HG03064 (cell line): ENCODE measurements at regions not wholly inside any gene's neighbourhood (a gene's known extent, or its start where the extent isn't known, plus 50 kb on each side); places are given as distances from the start of the nearest gene placed in this dataset.

Source experiments
- ATAC-seq: cut with Tn5 transposase; IDR thresholded peaks from one replicate; pipeline ENCODE4 v1.9.1; 2021; ENCODE audit warnings: low read depth; ENCODE audit not compliant: unreplicated experiment

GRCh38 chr5:166024970-166025369, 2266.5 kb upstream of the WWC1 start:
- no peak for ATAC-seq

- no peak for ATAC-seq
Measured at GRCh38 chr5:166027582-166027981, 2263.9 kb upstream of the WWC1 start.

DNA sequence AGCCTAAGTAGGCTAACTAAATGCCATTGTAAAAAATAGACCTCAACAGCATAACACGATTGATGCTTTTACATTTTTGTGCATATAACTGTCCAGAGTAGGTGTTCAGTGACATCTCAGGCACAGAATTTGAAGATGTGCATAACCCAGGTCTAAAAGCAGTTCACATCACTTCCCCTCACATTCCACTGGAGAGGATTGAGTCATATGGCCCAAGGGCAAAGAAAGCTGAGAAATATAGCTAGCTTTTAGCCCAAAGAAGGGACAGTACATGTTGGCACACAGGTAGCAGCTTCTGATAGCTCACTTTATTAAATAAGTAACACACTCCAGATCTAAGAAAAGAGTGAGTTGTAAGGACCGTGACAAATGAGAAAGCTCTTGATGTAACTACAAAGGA, 2259.5 kb upstream of the WWC1 start:
- ATAC-seq, result no peak

DNA sequence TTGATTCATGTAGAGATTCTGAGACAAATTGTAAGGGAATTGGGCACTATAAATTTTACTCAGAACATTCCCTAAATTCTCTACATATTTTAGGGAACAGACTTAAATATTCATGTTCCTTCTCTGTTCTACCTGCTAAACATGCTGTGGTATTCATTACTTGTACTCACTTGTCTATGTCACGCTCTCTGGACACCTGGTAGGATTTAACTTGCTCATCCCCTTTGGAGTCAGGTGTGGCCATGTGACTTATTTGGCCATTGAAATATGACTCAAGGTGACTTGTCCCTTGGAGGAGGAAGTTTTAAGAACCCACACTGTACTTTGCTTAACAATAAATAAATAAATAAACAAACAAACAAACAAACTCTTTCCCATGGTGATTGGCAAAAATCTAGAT, 2258.8 kb upstream of the WWC1 start:
- ATAC-seq, result no peak

GRCh38 chr5:166045961-166046360, 2245.5 kb upstream of the WWC1 start:
- ATAC-seq, result no peak

DNA sequence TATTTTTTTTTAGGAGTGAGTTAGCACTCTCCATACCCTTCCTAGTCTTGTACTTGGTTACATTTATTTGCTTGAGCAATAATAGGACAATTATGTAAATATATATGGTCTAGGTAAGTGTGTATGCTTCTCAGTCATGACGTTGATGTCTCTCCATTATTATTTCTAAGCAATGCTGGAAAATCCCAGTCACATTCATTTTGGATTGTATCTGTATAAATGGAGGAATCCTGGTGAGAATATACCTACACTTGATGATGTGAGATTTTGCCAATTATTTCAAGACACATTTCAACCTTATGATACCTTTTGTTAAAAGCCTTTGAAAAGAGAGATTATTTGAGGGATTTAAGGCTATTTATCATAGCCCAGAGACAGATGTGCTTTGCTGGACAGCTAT, 2244.5 kb upstream of the WWC1 start:
- ATAC-seq, result no peak

GRCh38 chr5:166050531-166050930, 2240.9 kb upstream of the WWC1 start:
- no peak for ATAC-seq

DNA sequence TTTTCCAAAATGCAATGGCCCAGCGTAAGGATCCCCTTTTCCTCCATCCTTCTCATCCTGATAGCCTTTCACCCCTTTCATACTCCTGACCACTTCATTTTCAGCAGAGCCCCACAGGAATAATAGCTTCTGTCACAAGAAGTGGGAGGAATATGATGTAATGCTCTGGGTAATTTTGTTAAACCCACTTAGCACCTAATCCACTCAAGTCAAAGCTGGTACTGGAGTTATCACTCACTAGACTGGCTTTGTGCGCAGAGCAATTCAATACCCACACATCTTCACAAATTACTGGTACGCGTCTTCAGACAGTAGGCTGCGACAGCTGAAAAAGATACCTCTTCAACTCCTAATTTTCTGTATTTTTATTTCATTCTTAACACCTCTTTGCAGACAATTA, 2232.8 kb upstream of the WWC1 start:
- ATAC-seq, result no peak

- ATAC-seq, result no peak
Measured at GRCh38 chr5:166062094-166062493, 2229.4 kb upstream of the WWC1 start.

GRCh38 chr5:166062719-166063118, 2228.7 kb upstream of the WWC1 start:
- no peak for ATAC-seq

GRCh38 chr5:166063261-166063660, 2228.2 kb upstream of the WWC1 start:
- ATAC-seq, result no peak

- ATAC-seq, result no peak
Measured at GRCh38 chr5:166068547-166069335, 2222.7 kb upstream of the WWC1 start.

GRCh38 chr5:166073901-166074581, 2217.4 kb upstream of the WWC1 start:
- no peak for ATAC-seq

DNA sequence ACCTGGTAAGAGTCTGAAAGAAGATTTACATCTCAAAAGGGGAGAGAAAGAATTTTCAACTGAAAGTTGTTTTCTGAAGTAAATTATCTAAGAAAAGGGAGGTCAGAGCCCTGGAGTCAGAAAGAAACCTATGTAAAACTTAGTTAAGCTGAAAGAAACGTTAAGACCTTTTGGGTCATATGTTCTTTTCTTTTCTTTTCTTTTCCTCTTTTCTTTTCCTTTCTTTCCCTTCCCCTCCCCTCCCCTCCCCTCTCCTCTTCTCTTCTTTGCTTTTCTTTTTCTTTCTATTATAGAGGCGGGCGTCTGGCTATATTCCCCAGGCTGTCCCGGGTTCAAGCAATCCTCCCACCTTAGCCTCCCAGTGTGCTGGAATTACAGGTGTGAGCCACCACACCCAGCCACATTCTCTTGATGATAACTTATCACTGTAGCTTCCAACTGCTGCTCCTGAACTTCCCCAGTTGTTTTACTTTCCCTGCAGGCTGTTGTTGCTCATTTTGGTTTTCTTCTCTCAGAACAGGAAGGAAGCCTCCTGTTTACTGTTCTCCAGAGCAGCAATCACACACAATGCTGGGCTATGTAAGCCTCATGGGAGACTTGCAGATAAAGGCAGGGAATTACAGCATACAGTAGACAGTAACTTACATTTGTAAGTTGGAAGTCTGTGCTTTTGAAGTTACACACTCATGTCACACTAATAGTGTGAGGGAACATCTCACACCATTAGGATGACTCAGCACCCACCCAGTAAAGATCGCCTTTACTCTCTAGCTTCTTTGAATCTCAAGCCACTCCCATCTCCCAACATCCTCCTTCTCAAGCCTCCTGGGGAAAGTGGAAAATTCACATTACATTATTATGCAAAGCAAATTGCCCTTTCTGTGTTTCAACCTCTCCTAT, 2216.6 kb upstream of the WWC1 start:
- ATAC-seq, result no peak

GRCh38 chr5:166083183-166083959, 2208.1 kb upstream of the WWC1 start:
- no peak for ATAC-seq

DNA sequence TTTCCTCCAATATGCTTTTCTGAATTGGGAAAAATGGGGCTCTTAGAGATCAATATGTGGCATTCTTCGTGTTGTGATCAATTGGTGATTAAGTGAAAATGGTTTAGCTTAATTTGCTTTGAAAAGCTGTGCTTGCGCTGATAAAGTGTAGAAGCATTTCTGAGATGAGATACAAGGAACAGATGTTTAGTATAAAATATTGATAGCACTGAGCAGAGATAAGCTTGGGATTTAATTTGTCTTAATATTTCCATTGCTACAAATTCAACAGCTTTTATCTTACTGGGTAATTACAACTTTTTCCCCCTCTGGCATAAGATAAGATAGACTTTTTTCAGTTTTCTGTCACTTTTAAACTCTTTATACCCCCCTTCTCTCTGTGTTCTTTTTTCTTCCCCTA, 2204.9 kb upstream of the WWC1 start:
- no peak for ATAC-seq

GRCh38 chr5:166088389-166089039, 2202.9 kb upstream of the WWC1 start:
- no peak for ATAC-seq

DNA sequence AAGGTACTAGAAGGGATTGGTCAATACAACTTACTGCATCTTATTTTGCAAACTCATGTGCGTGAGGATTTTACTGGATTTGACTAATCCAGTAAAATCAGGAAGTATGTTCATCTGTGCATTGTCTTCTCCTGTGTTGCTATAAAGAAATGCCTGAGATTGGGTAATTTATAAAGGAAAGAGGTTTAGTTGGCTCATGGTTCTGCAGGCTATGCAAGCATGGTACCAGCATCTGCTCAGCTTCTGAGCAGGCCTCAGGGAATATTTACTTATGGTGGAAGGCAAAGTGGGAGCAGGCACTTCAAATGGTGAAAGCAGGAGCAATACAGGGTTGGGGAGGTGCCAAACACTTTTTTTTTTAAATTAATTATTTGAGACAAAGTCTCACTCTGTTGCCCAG, 2199.5 kb upstream of the WWC1 start:
- ATAC-seq, result no peak

- no peak for ATAC-seq
Measured at GRCh38 chr5:166093312-166093711, 2198.1 kb upstream of the WWC1 start.

DNA sequence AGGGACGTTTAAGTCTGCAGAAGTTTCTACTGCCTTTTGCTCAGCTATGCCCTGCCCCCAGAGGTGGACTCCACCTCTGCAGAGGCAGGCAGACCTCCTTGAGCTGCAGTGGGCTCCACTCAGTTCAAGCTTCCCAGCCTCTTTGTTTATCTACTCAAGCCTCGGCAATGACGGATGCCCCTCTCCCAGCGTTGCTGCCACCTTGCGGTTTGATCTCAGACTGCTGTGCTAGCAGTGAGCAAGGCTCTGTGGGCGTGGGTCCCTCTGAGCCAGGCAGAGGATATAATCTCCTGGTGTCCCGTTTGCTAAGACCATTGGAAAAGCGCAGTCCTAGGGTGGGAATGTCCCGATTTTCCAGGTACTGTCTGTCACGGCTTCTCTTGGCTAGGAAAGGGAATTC, 2188.5 kb upstream of the WWC1 start:
- no peak for ATAC-seq
